HG02840 (cell line): ENCODE measurements at regions not wholly inside any gene's neighbourhood (a gene's known extent, or its start where the extent isn't known, plus 50 kb on each side); places are given as distances from the start of the nearest gene placed in this dataset.

Source experiments
- ATAC-seq: cut with Tn5 transposase; IDR thresholded peaks from one replicate; pipeline ENCODE4 v1.9.1; 2021; ENCODE audit warnings: mild to moderate bottlenecking, moderate library complexity, moderate number of reproducible peaks; ENCODE audit not compliant: unreplicated experiment, low FRiP score

- ATAC-seq: no peak
Observed at GRCh38 chr1:229880271-229881170, 186.5 kb upstream of the GALNT2 start.

GRCh38 chr1:229882621-229883020 lies 184.4 kb upstream of the GALNT2 start:
- no peak for ATAC-seq

DNA sequence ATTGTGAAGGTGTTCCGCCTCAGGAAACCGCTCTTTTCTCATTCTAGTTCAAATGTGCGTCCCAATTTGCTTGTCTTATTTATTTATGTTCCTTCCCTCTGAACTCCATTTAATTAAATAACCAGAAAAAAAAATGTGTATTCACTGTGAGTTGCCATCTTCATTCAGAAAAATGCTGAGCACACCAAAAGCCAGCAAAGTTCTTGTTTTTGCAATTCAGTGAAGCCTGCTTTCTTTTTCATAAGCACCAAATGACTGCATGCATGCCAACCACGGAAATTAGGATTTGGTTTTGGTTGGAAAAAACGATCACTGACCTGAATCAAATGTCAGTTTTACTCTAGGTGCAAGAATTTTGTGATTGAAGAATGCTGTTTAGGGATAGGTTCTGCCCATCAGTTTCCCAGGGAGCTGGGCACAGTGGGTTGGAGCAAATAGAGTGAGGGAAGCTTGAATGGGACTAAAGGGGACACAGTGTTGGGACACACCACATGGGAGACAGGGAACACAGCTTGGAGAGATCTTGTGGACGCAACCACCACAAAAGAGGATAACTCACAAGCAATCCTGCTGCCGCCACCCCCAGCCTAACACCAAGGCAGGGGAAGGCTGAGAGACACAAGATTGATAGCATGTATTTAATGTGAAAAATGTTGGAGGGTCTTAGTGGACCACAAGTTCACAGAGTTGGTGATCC lies 183.4 kb upstream of the GALNT2 start:
- ATAC-seq: no peak

GRCh38 chr1:229884765-229885164 lies 182.3 kb upstream of the GALNT2 start:
- ATAC-seq: no peak

- ATAC-seq: no peak
Observed at GRCh38 chr1:229885568-229886495, 181.2 kb upstream of the GALNT2 start.

DNA sequence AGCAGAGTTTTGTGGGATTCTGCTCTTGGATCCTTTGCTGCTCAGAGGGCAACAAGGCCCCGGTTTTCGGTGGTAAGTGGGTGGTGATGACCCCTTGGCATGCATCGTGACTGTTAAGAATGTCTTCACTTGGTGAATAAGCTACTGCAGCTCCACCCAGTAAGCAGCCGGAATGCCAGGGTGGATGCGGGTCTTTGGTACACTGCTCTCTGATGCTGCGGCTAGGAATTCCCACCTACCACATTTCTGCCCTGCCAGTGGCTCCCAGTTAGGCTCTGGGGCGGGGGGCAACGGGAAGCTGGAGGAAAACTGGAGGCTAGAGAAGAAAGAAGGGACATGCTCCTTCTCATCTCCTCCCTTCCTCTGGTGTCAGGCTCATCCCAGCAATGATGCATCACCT lies 180.4 kb upstream of the GALNT2 start:
- ATAC-seq: no peak

DNA sequence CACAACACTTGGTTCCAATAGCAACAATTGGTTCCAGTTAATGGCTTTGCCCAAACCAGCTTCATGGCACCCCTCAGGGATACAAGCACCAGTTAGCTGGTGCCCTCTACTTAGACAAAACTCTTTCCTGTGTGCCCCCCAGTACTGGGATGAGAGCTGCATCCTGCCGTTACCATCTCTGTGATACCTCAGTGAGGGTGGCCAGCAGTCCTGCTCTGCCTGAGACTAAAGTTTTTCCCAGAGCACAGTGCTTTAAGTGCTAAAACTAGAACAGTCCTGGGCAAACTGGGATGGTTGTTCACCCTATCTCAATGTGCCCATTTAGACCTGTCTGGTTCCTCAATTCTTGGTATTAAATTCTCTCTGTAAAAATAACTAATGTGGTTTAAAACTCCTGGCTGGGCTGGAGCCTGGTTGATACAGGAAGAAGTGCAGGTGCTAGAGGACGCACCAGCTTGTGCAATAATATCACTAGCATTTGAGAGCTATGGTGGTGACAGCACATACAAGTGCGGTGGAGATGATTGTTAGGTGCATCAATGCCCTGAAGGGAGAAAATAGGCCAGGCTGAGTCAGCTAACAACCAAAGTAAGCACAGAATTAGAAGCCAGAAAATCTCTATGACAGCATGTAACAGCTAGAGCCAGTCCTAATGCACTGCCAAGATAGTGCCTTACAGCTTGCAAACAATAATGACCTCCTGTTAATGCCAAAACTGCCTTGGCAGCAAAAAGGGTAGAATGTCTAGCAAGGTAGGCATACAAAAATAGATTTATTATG lies 179.8 kb upstream of the GALNT2 start:
- ATAC-seq: no peak

- no peak for ATAC-seq
Observed at GRCh38 chr1:229888157-229888556, 178.9 kb upstream of the GALNT2 start.

GRCh38 chr1:229888561-229889001 lies 178.5 kb upstream of the GALNT2 start:
- no peak for ATAC-seq

- ATAC-seq: no peak
Observed at GRCh38 chr1:229889031-229889517, 178.0 kb upstream of the GALNT2 start.

- ATAC-seq: no peak
Observed at GRCh38 chr1:229891227-229891626, 175.8 kb upstream of the GALNT2 start.

DNA sequence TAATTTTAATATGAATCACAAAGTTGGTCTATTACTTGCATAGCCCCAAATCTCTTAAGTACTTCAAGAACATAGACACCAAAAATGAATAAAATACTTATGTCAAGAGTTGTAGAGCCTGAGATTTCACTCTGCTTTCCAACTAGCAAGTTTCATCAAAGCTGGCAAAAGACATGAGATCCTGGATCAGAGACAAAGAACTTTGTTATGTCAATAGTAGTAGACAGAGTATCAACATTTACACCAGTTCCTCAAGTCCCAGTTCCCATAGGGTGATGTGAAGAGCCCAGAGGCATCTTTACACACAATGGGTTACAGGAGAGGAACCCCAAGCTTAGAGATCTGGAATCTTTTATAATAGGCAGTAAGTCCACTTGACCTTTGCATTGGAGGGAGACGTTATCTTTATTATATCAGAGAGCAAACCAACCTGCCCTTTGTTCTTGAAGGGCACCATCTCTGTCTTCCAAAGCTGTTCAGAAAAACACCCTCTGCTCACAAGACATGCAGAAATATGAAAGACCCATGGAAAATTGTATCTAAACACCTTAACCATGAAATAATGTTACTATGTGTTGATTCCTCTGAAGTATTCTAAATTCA lies 174.4 kb upstream of the GALNT2 start:
- ATAC-seq: no peak

- ATAC-seq: no peak
Observed at GRCh38 chr1:229893762-229894444, 173.1 kb upstream of the GALNT2 start.

DNA sequence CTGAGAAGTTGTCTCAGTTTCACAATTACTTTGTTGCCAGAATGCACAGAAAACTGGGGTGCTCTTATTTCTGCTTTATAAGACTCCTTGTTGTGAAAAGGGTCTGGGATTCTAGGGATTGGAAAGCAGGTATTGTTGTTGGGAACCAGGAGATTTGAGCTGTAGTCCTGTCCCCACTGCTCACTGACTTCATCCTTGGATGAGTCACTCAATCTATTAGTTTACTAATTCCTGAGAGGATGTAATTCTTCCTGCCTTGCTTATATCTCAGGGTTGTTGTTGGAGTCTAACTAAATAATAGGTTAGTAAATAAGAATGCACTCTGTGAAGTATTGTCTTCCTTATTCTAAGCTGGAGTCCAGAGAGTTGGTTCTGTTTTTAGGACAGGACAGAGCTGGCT lies 172.5 kb upstream of the GALNT2 start:
- no peak for ATAC-seq

DNA sequence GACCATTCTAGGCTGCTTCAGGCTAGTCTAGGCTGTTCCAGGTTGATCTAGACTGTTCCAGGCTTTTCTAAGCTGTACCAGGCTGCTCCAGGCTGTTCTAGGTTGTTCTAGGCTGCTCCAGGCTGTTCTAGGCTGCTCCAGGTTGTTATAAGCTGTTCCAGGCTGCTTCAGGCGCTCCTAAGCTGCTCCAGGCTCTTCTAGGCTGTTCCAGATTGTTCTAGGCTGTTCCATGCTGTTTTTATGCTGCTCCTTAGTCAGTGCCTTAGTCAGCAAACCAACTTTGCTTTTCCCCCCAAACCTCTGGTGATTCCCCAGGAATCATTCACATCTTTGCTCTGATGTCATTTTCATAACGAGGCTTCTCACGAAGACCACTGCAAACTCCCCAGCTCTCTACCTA lies 171.4 kb upstream of the GALNT2 start:
- no peak for ATAC-seq

DNA sequence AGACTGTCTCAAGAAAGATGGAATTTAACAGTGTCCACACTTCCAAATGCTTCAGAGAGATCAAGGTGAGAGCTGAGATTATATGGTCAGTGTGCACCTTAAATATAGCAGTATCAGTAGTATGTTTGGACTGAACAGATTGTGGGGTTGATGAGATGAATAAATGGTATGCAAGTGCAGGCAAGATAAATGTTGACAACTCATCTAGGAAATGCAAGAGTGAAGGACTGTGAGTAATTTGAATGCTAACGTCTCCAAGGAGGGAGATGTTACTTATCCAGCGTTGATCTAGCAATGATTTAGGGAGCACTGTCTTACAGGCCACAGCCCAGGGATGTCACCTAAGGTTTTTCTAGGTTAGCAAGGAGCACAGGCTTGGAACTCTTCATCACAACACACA lies 170.7 kb upstream of the GALNT2 start:
- ATAC-seq: no peak

GRCh38 chr1:229896861-229897260 lies 170.2 kb upstream of the GALNT2 start:
- ATAC-seq: no peak

DNA sequence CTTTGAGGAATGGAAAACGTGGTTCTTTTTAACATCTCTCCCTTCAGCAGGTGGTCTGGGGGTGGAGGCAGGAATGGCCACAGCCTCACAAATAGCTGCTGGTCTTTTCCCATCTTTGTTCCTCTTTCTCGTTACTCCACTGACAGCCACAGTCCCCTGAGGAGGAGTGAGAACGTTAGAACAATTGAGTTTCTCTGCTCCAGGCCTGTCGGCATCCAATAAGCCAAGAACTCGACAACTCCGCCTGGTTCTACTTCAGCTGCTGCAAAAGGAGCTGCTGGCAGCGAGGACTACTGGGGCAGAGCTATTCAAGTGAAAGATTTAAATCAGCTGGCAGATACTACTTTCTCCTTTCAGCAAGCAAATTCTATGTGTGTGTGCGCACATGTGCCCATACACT lies 169.5 kb upstream of the GALNT2 start:
- ATAC-seq: no peak

- ATAC-seq: no peak
Observed at GRCh38 chr1:229900220-229900619, 166.8 kb upstream of the GALNT2 start.
